ENCODE measurements at regions not wholly inside any gene's neighbourhood (a gene's known extent, or its start where the extent isn't known, plus 50 kb on each side); places are given as distances from the start of the nearest gene placed in this dataset.

DNA sequence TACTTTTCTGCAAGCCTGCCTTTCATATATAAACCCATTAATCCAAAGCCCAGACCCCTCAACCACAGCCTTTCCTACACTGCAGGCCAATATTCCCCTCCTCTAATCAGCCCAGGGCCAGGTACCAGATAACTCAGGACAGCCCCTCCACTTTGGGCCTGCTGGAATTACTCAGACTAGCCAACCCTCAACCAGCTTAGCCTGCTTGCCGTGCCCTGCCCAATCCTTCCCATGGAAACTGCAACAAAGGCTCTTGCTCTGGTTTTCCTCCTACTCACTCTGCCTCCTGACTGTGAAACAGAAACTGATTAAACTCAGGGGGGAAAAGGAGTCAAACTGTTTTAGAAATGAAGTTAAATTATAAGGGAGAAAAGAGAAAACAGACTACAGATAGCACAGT lies 248.1 kb downstream of the KLF13 start:
- ATAC-seq (no peak), DNase-seq (no peak)
- intact Hi-C loops (cut with DNase I) = no loop called here

DNA sequence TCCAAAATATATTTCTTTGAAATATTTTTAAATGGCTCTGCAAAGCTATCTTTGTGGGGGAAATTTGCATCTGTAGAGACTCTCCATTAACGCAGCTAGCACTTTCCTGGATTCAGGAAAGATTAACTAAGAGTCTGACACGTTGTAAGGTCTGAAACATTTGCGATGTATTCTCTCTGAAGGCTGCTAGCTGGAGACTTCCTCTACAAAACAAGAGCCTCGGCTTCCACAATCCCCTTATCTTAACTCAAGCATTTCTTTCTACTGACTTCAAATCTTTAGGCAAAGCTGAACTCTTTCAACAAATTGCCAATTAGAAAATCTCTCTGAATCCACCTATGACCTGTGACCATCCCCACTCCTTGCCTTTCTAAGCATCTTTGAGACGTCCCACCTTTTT lies 250.5 kb downstream of the KLF13 start:
- intact Hi-C loops (cut with DNase I) = no loop called here
- TF ChIP-seq, protein P1, sequence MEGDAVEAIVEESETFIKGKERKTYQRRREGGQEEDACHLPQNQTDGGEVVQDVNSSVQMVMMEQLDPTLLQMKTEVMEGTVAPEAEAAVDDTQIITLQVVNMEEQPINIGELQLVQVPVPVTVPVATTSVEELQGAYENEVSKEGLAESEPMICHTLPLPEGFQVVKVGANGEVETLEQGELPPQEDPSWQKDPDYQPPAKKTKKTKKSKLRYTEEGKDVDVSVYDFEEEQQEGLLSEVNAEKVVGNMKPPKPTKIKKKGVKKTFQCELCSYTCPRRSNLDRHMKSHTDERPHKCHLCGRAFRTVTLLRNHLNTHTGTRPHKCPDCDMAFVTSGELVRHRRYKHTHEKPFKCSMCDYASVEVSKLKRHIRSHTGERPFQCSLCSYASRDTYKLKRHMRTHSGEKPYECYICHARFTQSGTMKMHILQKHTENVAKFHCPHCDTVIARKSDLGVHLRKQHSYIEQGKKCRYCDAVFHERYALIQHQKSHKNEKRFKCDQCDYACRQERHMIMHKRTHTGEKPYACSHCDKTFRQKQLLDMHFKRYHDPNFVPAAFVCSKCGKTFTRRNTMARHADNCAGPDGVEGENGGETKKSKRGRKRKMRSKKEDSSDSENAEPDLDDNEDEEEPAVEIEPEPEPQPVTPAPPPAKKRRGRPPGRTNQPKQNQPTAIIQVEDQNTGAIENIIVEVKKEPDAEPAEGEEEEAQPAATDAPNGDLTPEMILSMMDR (IDR thresholded peaks at IDR 0.05) = no peak
- no peak overlapping the region for H3K27ac ChIP-seq
- no peak overlapping the region for H3K4me3 ChIP-seq
- no peaks in the 10 kb centered on the region for H3K36me3 ChIP-seq
- H3K27me3 ChIP-seq = no peaks in the 10 kb centered on the region
- DNase-seq (no peak), ATAC-seq (no peak)
- no peaks in the 10 kb centered on the region for H3K4me1 ChIP-seq
- H3K9me3 ChIP-seq = no peaks in the 10 kb centered on the region

More for the DNA sequence above, 248.1 kb downstream of the KLF13 start:
- no peaks in the 10 kb centered on the region for H3K4me1 ChIP-seq
- no peak overlapping the region for H3K27ac ChIP-seq
- no peaks in the 10 kb centered on the region for H3K9me3 ChIP-seq
- H3K36me3 ChIP-seq = no peaks in the 10 kb centered on the region
- TF ChIP-seq, protein P1 (IDR thresholded peaks at IDR 0.05) = no peak
- H3K27me3 ChIP-seq = no peaks in the 10 kb centered on the region
- H3K4me3 ChIP-seq = no peak overlapping the region

DNA sequence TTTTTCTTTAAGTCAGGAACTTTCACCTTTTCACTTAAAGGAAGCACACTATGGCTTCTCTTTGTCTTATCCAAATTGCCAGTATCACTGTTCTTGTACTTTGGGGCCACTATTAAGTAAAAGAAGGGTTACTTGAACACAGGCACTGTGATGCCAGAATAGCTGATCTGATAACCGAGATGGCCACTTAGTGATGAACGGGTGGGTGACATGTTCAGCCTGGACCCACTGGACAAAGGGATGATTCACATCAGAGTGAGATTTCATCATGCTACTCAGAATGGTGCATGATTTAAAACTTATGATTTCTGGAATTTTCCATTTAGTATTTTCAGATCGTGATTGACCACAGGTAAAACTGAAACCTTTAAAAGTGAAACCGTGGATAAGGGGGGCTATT lies 252.6 kb downstream of the KLF13 start:
- Histone ChIP-seq H3K9me3 (no peaks in the 10 kb centered on the region), H3K4me1 (no peaks in the 10 kb centered on the region), H3K36me3 (no peaks in the 10 kb centered on the region), H3K27me3 (no peaks in the 10 kb centered on the region), H3K27ac (no peak overlapping the region), H3K4me3 (no peak overlapping the region)
- no peak for DNase-seq
- TF ChIP-seq, protein P1 (IDR thresholded peaks at IDR 0.05) = no peak
- no peak for ATAC-seq
- intact Hi-C loops (cut with DNase I) = no loop called here

DNA sequence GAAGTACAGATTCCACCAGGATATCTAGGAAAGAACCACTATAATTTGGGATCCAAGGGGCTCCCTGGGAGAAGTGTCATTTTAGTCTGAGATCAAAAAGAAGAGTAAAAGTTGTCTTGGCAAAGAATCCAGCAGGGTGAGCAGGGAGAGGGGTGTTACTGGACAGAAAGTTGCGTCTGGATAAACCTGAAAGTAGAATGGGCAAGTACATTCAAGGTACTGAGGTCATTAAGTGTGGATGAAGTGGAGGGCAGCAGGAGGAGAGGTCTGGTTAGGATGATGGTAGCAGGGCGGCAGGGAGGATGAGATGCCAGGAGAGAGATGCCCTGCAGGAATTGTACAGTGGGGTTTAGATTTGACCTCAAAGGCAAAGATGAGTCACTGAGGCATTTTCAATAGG lies 253.3 kb downstream of the KLF13 start:
- intact Hi-C loops (cut with DNase I) = no loop called here
- H3K27ac ChIP-seq = no peak overlapping the region
- H3K9me3 ChIP-seq = no peaks in the 10 kb centered on the region
- DNase-seq = no peak
- no peak for ATAC-seq
- no peak overlapping the region for H3K4me3 ChIP-seq
- TF ChIP-seq, protein P1 (IDR thresholded peaks at IDR 0.05) = no peak
- no peaks in the 10 kb centered on the region for H3K4me1 ChIP-seq
- no peaks in the 10 kb centered on the region for H3K36me3 ChIP-seq
- H3K27me3 ChIP-seq = no peaks in the 10 kb centered on the region

DNA sequence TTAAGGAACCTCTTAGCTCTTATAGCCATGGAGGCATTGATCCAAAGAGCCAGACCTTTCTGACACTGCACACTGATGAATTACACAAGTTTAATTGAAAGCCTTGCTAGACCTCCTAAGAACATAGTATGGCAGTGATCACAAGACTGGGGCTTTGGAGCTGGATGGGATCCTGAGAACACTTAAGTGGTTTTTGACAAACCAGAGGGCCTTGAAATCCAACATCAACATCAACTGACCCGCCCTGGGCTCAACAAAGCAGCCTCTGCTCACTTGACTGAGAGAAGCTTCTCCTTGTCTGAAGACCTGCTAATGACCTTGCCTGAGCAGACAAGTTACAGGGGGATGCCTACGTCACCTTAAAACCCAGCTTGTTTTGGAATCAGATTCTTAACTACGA lies 257.6 kb downstream of the KLF13 start:
- Histone ChIP-seq H3K36me3 (no peaks in the 10 kb centered on the region), H3K4me1 (no peaks in the 10 kb centered on the region), H3K27me3 (no peaks in the 10 kb centered on the region), H3K9me3 (no peaks in the 10 kb centered on the region), H3K27ac (no peak overlapping the region), H3K4me3 (no peak overlapping the region)
- intact Hi-C loops (cut with DNase I) = no loop called here
- DNase-seq = no peak
- ATAC-seq = no peak
- TF ChIP-seq, protein P1 (IDR thresholded peaks at IDR 0.05) = no peak

DNA sequence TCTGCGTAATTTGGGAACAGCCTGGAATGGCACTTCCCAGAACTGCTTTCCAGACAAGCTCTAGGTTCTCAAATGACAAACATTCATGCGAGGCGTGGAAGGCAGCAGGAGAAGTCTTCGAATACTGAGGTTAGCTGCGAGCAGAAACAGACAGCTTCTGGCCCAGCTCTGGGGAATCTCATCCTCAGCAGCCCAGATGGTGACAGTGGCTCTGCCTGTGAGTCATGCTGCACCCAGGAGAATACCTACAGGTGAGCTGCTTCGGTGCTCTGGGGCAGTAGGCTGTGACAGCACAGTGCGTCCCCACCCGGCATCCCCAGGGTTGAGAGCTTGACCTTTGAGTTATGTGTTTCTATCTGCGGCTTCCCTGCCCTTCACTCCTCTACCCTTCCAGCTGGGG lies 258.6 kb downstream of the KLF13 start:
- Histone ChIP-seq H3K36me3 (no peaks in the 10 kb centered on the region), H3K9me3 (no peaks in the 10 kb centered on the region), H3K4me1 (no peaks in the 10 kb centered on the region), H3K27ac (no peak overlapping the region), H3K4me3 (no peak overlapping the region), H3K27me3 (no peaks in the 10 kb centered on the region)
- no peak for ATAC-seq
- DNase-seq = no peak
- TF ChIP-seq, protein P1 (IDR thresholded peaks at IDR 0.05) = no peak
- intact Hi-C loops (cut with DNase I) = no loop called here
